CD4-positive, alpha-beta T cell treated with Interleukin-15 for 4 hours (primary cell): ENCODE measurements at regions not wholly inside any gene's neighbourhood (a gene's known extent, or its start where the extent isn't known, plus 50 kb on each side); places are given as distances from the start of the nearest gene placed in this dataset.

ENCODE experiments used
- DNase-seq: peaks from one replicate; pipeline ENCODE4 v3.0.0-alpha.2; 2020; ENCODE audit warnings: low spot score

- DNase-seq = no peak
These were observed 411.7 kb downstream of the NPIPA7 start for GRCh38 chr16:16790597-16790996.

GRCh38 chr16:16791051-16791450 lies 412.1 kb downstream of the NPIPA7 start:
- no peak for DNase-seq

- DNase-seq = no peak
These were observed 418.3 kb downstream of the NPIPA7 start for GRCh38 chr16:16797239-16797638.

- no peak for DNase-seq
These were observed 419.6 kb downstream of the NPIPA7 start for GRCh38 chr16:16798504-16798903.

GRCh38 chr16:16805809-16806208 lies 426.9 kb downstream of the NPIPA7 start:
- no peak for DNase-seq

GRCh38 chr16:16815641-16816040 lies 436.7 kb downstream of the NPIPA7 start:
- no peak for DNase-seq

- DNase-seq = no peak
These were observed 438.3 kb downstream of the NPIPA7 start for GRCh38 chr16:16817196-16817595.

GRCh38 chr16:16821261-16821660 lies 442.3 kb downstream of the NPIPA7 start:
- no peak for DNase-seq

GRCh38 chr16:16828913-16829398 lies 450.0 kb downstream of the NPIPA7 start:
- no peak for DNase-seq

GRCh38 chr16:16830401-16830800 lies 451.5 kb downstream of the NPIPA7 start:
- DNase-seq = no peak

GRCh38 chr16:16830973-16831372 lies 452.0 kb downstream of the NPIPA7 start:
- DNase-seq = no peak

GRCh38 chr16:16833165-16833564 lies 454.2 kb downstream of the NPIPA7 start:
- DNase-seq = no peak

- DNase-seq = no peak
These were observed 471.3 kb downstream of the NPIPA7 start for GRCh38 chr16:16850274-16850673.

- no peak for DNase-seq
These were observed 478.1 kb downstream of the NPIPA7 start for GRCh38 chr16:16857012-16857411.

- no peak for DNase-seq
These were observed 478.8 kb downstream of the NPIPA7 start for GRCh38 chr16:16857603-16858283.

- peak; percentile 42 for DNase-seq
These were observed 482.6 kb downstream of the NPIPA7 start for GRCh38 chr16:16861546-16861945.

- no peak for DNase-seq
These were observed 484.7 kb downstream of the NPIPA7 start for GRCh38 chr16:16863672-16864071.

- no peak for DNase-seq
These were observed 485.6 kb downstream of the NPIPA7 start for GRCh38 chr16:16864536-16864935.

GRCh38 chr16:16865374-16865773 lies 486.4 kb downstream of the NPIPA7 start:
- no peak for DNase-seq

GRCh38 chr16:16867973-16868372 lies 489.0 kb downstream of the NPIPA7 start:
- no peak for DNase-seq

GRCh38 chr16:16868727-16869126 lies 489.8 kb downstream of the NPIPA7 start:
- DNase-seq = no peak

GRCh38 chr16:16869746-16870145 lies 490.8 kb downstream of the NPIPA7 start:
- DNase-seq = no peak

GRCh38 chr16:16871196-16871595 lies 492.3 kb downstream of the NPIPA7 start:
- no peak for DNase-seq

GRCh38 chr16:16877061-16877460 lies 498.1 kb downstream of the NPIPA7 start:
- no peak for DNase-seq
